Stimulated activated CD4-positive, alpha-beta T cell treated with anti-CD3 and anti-CD28 coated beads, TNF-alpha, amount 100 ng/mL, for 4 hours (primary cell): ENCODE measurements at regions not wholly inside any gene's neighbourhood (a gene's known extent, or its start where the extent isn't known, plus 50 kb on each side); places are given as distances from the start of the nearest gene placed in this dataset.

Experiments used
- DNase-seq, 3 experiments: peaks; one replicate each; pipeline ENCODE4 v3.0.0-alpha.2; 2020; ENCODE audit warnings: low read depth in 3 of 3

GRCh38 chr10:2023687-2024086, 286.4 kb upstream of the ADARB2 start:
- DNase-seq, result no peak

- no peak for DNase-seq
Observed at GRCh38 chr10:2022401-2022800, 285.1 kb upstream of the ADARB2 start.

- DNase-seq, result no peak
Observed at GRCh38 chr10:2020836-2021235, 283.5 kb upstream of the ADARB2 start.

GRCh38 chr10:2019803-2020202, 282.5 kb upstream of the ADARB2 start:
- no peak for DNase-seq

GRCh38 chr10:2019281-2019680, 282.0 kb upstream of the ADARB2 start:
- DNase-seq, result no peak

- DNase-seq, result no peak
Observed at GRCh38 chr10:2014541-2014940, 277.2 kb upstream of the ADARB2 start.

- DNase-seq, result no peak
Observed at GRCh38 chr10:2012209-2012608, 274.9 kb upstream of the ADARB2 start.

GRCh38 chr10:2011106-2011716, 273.9 kb upstream of the ADARB2 start:
- DNase-seq, result no peak

GRCh38 chr10:2005546-2005945, 268.2 kb upstream of the ADARB2 start:
- DNase-seq, result no peak

GRCh38 chr10:1992930-1993329, 255.6 kb upstream of the ADARB2 start:
- DNase-seq, result no peak

GRCh38 chr10:1989090-1989489, 251.8 kb upstream of the ADARB2 start:
- DNase-seq, result no peak

- no peak for DNase-seq
Observed at GRCh38 chr10:1981976-1982375, 244.7 kb upstream of the ADARB2 start.

GRCh38 chr10:1980459-1980858, 243.1 kb upstream of the ADARB2 start:
- DNase-seq, result no peak

GRCh38 chr10:1978584-1978983, 241.3 kb upstream of the ADARB2 start:
- no peak for DNase-seq

GRCh38 chr10:1977461-1977860, 240.1 kb upstream of the ADARB2 start:
- DNase-seq, result no peak

- no peak for DNase-seq
Observed at GRCh38 chr10:1972406-1972805, 235.1 kb upstream of the ADARB2 start.

GRCh38 chr10:1968257-1969033, 231.1 kb upstream of the ADARB2 start:
- DNase-seq, result no peak

GRCh38 chr10:1966712-1967376, 229.5 kb upstream of the ADARB2 start:
- DNase-seq, result no peak

GRCh38 chr10:1964476-1964875, 227.2 kb upstream of the ADARB2 start:
- no peak for DNase-seq

- no peak for DNase-seq
Observed at GRCh38 chr10:1963341-1963740, 226.0 kb upstream of the ADARB2 start.

GRCh38 chr10:1961989-1962388, 224.7 kb upstream of the ADARB2 start:
- DNase-seq, result no peak

GRCh38 chr10:1960982-1961381, 223.7 kb upstream of the ADARB2 start:
- no peak for DNase-seq

- DNase-seq, result no peak
Observed at GRCh38 chr10:1957057-1957456, 219.7 kb upstream of the ADARB2 start.
